ENCODE measurements at regions not wholly inside any gene's neighbourhood (a gene's known extent, or its start where the extent isn't known, plus 50 kb on each side); places are given as distances from the start of the nearest gene placed in this dataset.

- no peak overlapping the region for H2BK20ac ChIP-seq (ENCODE audit: low read depth, low read length, poor library complexity, severe bottlenecking)
- H3K4me2 ChIP-seq (ENCODE audit: insufficient read depth, insufficient read length, low read length): no peak overlapping the region
- peaks cover 3 to 7% (median 4%) of the 10 kb centered on the region in 3 experiments; a peak in 5 of 7 replicates for H3K36me3 Mint-ChIP-seq (ENCODE audit: insufficient read depth in 1 of 3, low read depth in 3 of 3)
- H2BK12ac ChIP-seq (ENCODE audit: insufficient read length, low read depth, low read length): no peak overlapping the region
- no peak overlapping the region for H3T11ph ChIP-seq (ENCODE audit: low read length)
- H4K8ac ChIP-seq (replicated peaks; ENCODE audit: insufficient read length, low read depth, low read length): no peak overlapping the region
- no peak overlapping the region for H3K27ac ChIP-seq (ENCODE audit: insufficient read length, low read depth, low read length)
- no peaks in the 10 kb centered on the region for H3K4me1 ChIP-seq (ENCODE audit: insufficient read depth, low read length)
- H3K27ac Mint-ChIP-seq: no peak overlapping the region
- H3K9ac ChIP-seq (ENCODE audit: extremely low read depth, insufficient read length, low read length): no peak overlapping the region
- no peak for DNase-seq
- no peaks in the 10 kb centered on the region for H3K23me2 ChIP-seq (ENCODE audit: insufficient read length, low read depth, low read length, poor library complexity, severe bottlenecking)
- H3K56ac ChIP-seq (ENCODE audit: insufficient read length, low read depth, low read length): no peak overlapping the region
- no peak overlapping the region for H2AK5ac ChIP-seq (ENCODE audit: insufficient read length, low read length)
- peaks cover 91 to 94% of the 10 kb centered on the region in 2 experiments for H3K9me3 Mint-ChIP-seq
- H2BK15ac ChIP-seq (ENCODE audit: low read depth, low read length): no peak overlapping the region
- H3K79me1 ChIP-seq (ENCODE audit: insufficient read depth, low read depth, low read length, poor library complexity, severe bottlenecking): no peaks in the 10 kb centered on the region
- H2AFZ ChIP-seq (ENCODE audit: low read length): no peak overlapping the region
- H3K4ac ChIP-seq (ENCODE audit: low read depth, low read length): no peak overlapping the region
- peaks cover 74% of the 10 kb centered on the region for H3K9me3 ChIP-seq (ENCODE audit: control insufficient read depth, low read depth, low read length)
- no peak overlapping the region for H2BK5ac ChIP-seq (ENCODE audit: insufficient read length, low read length)
- no peak overlapping the region for H2BK120ac ChIP-seq (ENCODE audit: low read depth, low read length, poor library complexity, severe bottlenecking)
- no peaks in the 10 kb centered on the region for H4K20me1 ChIP-seq (ENCODE audit: control insufficient read depth, insufficient read depth, insufficient read length)
- no peak overlapping the region for H3K23ac ChIP-seq (ENCODE audit: insufficient read length, low read depth, low read length)
- no peaks in the 10 kb centered on the region for H3K79me2 ChIP-seq (ENCODE audit: insufficient read depth, low read length)
- WGBS (ENCODE audit: extremely low coverage, insufficient read length, low lambda C conversion rate): no CpG with 5 or more reads among the region's 54 CpGs
- no peaks in the 10 kb centered on the region for H3K27me3 ChIP-seq (ENCODE audit: insufficient read depth, low read length)
- H4K5ac ChIP-seq (ENCODE audit: insufficient read length, low read depth, low read length): no peak overlapping the region
- peaks cover 3% of the 10 kb centered on the region for H3K27me3 Mint-ChIP-seq (ENCODE audit: low read depth)
- TF ChIP-seq, protein P1, sequence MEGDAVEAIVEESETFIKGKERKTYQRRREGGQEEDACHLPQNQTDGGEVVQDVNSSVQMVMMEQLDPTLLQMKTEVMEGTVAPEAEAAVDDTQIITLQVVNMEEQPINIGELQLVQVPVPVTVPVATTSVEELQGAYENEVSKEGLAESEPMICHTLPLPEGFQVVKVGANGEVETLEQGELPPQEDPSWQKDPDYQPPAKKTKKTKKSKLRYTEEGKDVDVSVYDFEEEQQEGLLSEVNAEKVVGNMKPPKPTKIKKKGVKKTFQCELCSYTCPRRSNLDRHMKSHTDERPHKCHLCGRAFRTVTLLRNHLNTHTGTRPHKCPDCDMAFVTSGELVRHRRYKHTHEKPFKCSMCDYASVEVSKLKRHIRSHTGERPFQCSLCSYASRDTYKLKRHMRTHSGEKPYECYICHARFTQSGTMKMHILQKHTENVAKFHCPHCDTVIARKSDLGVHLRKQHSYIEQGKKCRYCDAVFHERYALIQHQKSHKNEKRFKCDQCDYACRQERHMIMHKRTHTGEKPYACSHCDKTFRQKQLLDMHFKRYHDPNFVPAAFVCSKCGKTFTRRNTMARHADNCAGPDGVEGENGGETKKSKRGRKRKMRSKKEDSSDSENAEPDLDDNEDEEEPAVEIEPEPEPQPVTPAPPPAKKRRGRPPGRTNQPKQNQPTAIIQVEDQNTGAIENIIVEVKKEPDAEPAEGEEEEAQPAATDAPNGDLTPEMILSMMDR (conservative IDR thresholded peaks at IDR 0.05): no peak
- no peak overlapping the region for H3K14ac ChIP-seq (ENCODE audit: insufficient read depth, low read length)
- H3K4me3 Mint-ChIP-seq: no peak overlapping the region
- no peak overlapping the region for H3K18ac ChIP-seq (ENCODE audit: insufficient read length, low read depth, low read length)
- H4K91ac ChIP-seq (ENCODE audit: insufficient read length, low read depth, low read length): no peak overlapping the region
- no peaks in the 10 kb centered on the region for H3K4me1 Mint-ChIP-seq
Measured at GRCh38 chr16:35207059-35207999, 1747.9 kb downstream of the TP53TG3F start.

Data from H9 (cell line).